ENCODE measurements at regions not wholly inside any gene's neighbourhood (a gene's known extent, or its start where the extent isn't known, plus 50 kb on each side); places are given as distances from the start of the nearest gene placed in this dataset.

DNA sequence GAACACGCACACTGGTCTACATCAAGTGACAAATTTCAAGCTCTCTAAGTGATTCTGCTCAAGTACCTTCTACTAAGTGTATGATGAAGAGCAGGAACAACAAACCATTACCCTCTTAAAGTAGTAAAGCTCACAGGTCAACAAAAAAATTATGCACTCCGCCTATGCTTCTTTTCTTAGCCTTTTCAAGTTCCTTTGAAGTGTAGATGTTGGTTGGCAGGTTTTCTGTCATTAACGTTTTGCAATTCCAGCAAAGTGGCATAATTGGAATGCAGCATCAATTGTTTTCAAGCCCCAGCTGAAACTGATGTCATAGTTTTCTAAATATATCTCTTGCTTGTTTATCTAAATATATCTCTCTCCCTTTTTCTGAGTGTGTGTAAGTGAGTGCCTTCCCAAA is 396.9 kb upstream of the EYS start:
- TF ChIP-seq TP53 (CRISPR knock-in tag; IDR thresholded peaks at IDR 0.05) (no peak), POLR2A (IDR thresholded peaks at IDR 0.05; ENCODE audit: low read length) (no peak), CEBPB (IDR thresholded peaks at IDR 0.05) (no peak), HOXA7 (CRISPR knock-in tag; IDR thresholded peaks at IDR 0.05) (no peak), EP300 (IDR thresholded peaks at IDR 0.05) (no peak), NFE2L2 (conservative IDR thresholded peaks at IDR 0.05; ENCODE audit: low read length) (no peak), KDM1A (IDR thresholded peaks at IDR 0.05; ENCODE audit: low read depth) (no peak), EHMT2 (IDR thresholded peaks at IDR 0.05; ENCODE audit: low read depth) (no peak), RFX5 (IDR thresholded peaks at IDR 0.05) (no peak)
- TF ChIP-seq, protein P1, sequence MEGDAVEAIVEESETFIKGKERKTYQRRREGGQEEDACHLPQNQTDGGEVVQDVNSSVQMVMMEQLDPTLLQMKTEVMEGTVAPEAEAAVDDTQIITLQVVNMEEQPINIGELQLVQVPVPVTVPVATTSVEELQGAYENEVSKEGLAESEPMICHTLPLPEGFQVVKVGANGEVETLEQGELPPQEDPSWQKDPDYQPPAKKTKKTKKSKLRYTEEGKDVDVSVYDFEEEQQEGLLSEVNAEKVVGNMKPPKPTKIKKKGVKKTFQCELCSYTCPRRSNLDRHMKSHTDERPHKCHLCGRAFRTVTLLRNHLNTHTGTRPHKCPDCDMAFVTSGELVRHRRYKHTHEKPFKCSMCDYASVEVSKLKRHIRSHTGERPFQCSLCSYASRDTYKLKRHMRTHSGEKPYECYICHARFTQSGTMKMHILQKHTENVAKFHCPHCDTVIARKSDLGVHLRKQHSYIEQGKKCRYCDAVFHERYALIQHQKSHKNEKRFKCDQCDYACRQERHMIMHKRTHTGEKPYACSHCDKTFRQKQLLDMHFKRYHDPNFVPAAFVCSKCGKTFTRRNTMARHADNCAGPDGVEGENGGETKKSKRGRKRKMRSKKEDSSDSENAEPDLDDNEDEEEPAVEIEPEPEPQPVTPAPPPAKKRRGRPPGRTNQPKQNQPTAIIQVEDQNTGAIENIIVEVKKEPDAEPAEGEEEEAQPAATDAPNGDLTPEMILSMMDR (IDR thresholded peaks at IDR 0.05) = no peak
- TF ChIP-seq, protein P2, sequence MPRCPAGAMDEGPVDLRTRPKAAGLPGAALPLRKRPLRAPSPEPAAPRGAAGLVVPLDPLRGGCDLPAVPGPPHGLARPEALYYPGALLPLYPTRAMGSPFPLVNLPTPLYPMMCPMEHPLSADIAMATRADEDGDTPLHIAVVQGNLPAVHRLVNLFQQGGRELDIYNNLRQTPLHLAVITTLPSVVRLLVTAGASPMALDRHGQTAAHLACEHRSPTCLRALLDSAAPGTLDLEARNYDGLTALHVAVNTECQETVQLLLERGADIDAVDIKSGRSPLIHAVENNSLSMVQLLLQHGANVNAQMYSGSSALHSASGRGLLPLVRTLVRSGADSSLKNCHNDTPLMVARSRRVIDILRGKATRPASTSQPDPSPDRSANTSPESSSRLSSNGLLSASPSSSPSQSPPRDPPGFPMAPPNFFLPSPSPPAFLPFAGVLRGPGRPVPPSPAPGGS (IDR thresholded peaks at IDR 0.05) = no peak

All from A549 (cell line).